ENCODE measurements at regions not wholly inside any gene's neighbourhood (a gene's known extent, or its start where the extent isn't known, plus 50 kb on each side); places are given as distances from the start of the nearest gene placed in this dataset.

DNA sequence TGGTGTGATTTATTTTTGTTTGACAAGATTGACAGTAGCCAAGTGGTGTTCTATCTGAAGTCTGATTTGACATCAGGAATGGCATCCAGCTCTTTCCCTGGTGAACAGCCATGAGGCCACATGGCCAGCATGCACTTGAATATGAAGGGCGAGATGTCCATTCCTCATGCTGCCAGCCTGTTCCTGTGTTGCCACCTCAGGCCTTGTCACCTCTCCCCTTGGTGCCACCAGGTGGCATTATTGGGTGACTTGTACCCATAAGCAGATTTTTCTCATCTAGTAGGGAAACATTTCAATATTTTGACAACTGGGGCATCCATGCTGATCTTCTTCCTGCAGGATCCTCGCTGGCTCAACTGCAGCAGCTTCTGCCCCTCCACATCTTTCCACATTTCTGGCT is 199.1 kb downstream of the ERMARD start:
- TF ChIP-seq, protein P1, sequence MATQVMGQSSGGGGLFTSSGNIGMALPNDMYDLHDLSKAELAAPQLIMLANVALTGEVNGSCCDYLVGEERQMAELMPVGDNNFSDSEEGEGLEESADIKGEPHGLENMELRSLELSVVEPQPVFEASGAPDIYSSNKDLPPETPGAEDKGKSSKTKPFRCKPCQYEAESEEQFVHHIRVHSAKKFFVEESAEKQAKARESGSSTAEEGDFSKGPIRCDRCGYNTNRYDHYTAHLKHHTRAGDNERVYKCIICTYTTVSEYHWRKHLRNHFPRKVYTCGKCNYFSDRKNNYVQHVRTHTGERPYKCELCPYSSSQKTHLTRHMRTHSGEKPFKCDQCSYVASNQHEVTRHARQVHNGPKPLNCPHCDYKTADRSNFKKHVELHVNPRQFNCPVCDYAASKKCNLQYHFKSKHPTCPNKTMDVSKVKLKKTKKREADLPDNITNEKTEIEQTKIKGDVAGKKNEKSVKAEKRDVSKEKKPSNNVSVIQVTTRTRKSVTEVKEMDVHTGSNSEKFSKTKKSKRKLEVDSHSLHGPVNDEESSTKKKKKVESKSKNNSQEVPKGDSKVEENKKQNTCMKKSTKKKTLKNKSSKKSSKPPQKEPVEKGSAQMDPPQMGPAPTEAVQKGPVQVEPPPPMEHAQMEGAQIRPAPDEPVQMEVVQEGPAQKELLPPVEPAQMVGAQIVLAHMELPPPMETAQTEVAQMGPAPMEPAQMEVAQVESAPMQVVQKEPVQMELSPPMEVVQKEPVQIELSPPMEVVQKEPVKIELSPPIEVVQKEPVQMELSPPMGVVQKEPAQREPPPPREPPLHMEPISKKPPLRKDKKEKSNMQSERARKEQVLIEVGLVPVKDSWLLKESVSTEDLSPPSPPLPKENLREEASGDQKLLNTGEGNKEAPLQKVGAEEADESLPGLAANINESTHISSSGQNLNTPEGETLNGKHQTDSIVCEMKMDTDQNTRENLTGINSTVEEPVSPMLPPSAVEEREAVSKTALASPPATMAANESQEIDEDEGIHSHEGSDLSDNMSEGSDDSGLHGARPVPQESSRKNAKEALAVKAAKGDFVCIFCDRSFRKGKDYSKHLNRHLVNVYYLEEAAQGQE (IDR thresholded peaks at IDR 0.05; ENCODE audit: insufficient read depth in 1 of 2, low read depth in 2 of 2, low read length in 2 of 2), result no peak
- no peak for TF ChIP-seq POLR2AphosphoS5 (IDR thresholded peaks at IDR 0.05; ENCODE audit: low read depth, low read length)
- TF ChIP-seq TAF1 (IDR thresholded peaks at IDR 0.05; ENCODE audit: borderline replicate concordance, insufficient read depth, low read length), result no peak
- no peak for TF ChIP-seq SIN3A (IDR thresholded peaks at IDR 0.05; ENCODE audit: borderline replicate concordance, insufficient read depth, low read length)
- TF ChIP-seq FOXP2 (optimal IDR thresholded peaks at IDR 0.05; ENCODE audit: borderline replicate concordance, extremely low read depth, extremely low read length, insufficient read depth), result no peak
